Activated CD4-positive, alpha-beta T cell treated with anti-CD3 and anti-CD28 coated beads, Interleukin-2, amount 50 U/mL, for 16 hours (primary cell): ENCODE measurements at regions not wholly inside any gene's neighbourhood (a gene's known extent, or its start where the extent isn't known, plus 50 kb on each side); places are given as distances from the start of the nearest gene placed in this dataset.

Experiments used
- DNase-seq: peaks from one replicate; pipeline ENCODE4 v3.0.0-alpha.2; 2020

DNA sequence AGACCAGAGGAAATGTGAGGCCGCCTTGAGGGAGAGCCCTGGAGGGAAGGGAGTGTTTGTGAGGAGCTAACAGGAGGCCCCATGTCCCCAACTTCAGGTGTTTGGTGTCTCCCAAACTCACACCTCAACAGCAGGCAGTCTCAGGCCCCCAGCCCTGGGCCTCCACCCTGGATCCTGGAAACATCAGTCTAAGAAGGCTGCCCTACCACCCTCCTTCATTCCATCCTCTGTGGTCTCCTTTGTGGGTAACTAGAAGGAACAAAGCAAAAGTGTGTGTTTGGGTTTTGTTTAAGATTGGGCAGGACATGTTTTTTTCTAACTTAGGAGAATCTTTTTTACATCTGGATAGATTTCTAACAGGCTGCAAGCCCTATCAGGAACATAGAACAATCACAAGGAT is 404.3 kb downstream of the BCL11A start:
- no peak for DNase-seq

DNA sequence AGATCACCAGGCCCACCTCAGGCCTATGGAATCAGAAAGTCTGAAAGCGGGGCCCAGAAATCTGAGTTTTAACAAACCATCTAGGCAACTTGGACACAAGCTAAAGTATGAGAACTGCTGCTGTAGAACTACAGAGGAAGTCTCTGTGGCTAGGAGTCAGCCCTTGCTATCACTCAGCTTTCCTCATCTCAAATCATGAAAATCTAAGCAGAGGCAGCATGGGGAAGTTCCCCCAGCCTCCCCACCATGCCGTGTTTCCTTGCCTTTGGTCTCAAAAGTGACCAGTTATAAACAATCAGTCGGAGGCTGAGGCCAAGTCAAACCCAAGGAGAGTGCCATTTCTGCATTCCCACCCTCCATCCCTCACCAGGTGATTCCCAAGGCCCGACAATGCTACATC is 404.7 kb downstream of the BCL11A start:
- DNase-seq, result no peak

DNA sequence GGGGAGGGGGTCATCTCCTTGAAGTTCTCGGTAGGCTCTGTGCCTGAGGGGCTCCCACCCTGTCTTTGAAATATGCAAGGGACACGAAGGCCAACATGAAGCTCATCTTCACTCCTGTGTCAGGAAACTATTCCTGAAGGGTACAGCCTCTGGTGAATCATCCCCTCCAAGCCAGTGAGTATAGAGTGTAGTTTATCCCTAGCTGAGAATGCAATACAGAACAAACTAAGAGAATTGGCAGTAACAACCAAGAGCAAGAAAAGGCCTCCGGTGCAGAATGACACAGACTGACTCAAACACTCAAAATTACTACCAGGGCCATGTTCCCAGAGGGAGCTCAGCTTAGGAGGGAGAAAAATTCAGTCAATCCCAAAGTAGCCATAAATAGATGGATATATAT is 413.3 kb downstream of the BCL11A start:
- DNase-seq, result no peak

DNA sequence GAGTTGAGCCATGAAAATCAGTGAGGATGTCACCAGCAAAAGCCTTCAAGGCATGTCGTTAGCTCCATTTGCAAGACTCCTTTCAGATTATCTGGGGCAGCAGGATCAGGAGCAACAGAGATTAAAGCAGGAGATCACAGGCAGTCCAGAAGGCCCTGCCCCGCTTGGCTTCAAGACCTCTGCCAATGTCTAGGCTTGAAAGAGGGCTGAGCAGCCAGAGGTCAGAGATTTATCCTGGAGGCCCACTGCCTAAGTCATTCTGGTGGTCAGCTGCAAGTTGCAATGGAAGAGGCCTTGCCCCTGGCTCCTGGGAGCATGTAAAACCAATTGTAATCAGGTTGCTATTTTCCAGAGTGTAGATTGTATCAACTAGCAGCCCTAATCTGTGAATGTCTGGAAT is 416.5 kb downstream of the BCL11A start:
- DNase-seq, result no peak

DNA sequence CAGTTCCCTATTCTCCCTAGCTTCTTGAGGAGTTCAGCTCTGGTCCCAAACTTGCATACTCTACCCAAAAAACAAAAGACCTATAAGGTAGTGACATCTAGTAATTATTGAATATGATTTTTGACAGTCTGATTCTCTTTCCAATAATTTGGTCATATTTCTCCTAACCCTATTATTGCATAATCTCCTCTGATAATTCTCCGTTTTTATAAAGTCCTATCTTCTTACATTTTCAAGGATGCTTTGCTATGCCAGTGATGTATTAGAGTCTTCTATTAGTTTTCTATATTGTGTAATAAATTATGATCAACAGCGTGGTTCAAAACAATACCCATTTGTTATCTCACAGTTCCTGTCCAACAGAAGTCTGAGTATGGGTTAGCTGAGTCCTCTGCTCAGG is 426.3 kb downstream of the BCL11A start:
- no peak for DNase-seq

DNA sequence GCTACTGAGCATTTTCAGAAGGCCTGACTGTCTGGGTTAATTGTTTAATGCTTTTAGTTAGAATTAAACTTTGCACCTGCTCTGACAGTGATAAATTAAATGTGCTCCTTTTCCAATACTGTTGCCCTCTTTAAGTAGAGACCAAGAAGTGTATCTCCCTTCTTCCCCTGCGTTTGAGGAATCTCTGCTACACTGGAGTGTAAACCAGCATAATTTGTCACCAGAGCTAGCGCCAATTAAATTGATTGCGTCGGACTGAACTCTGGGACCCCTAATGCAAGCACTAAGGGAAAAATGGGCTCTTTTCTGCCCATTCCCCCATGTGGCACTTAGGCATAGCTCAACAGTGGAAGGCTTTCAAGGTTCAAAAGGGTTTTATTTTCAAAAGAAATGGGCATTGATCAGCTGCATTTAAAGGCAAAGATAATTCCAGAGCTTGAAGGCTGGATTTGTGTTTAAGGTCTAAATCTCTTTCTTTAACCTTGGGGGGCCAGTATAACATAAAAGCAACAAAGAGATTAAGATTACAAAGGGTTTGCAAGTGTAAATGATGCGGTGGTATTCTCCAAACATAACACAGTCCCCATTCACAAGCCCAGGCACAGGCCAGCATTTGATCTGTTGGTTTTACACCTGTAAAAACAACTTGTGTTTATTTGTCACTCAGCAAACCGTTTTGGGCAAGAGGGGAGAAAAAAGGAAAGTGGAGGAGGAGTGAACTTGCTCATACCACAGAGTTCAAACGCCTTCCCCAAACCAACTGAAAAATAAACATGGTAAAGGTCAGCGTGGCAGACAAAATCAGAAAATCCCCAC is 427.6 kb downstream of the BCL11A start:
- no peak for DNase-seq

DNA sequence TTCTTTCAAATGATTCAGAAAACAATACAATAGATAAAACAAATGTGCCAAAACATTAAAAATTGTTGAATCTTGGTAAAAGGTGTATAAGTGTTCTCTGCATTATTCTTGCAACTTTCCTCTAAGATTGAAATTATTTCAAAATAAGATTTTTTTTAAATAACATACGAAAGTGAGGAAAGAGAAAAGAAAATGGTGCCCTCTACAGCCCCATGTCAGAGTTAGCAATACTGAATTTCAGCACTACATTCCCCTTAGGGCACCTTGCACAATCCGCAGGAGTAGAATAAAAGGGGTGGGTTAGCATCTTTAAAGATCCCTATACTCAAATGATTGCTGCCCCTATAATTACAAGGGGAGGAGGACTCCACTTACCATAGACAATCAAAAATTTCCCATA is 433.7 kb downstream of the BCL11A start:
- DNase-seq, result no peak

DNA sequence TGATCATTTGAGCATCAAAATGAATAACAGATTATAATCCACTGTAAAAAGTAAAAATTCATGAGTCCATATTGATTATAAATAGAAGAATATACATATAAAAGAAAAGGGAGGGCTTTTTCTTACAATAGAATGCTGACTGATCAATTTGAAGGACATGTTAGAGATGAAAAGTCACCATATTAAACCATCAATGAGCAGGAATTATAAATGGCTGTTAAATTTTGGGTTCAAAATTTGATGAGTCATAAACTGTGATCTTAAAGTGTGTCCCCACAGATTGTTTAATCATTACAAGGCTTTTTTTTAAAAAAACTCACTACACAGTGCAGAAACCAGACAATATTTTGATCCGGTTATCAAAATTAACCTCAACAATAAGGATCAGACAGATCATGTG is 434.5 kb downstream of the BCL11A start:
- no peak for DNase-seq

DNA sequence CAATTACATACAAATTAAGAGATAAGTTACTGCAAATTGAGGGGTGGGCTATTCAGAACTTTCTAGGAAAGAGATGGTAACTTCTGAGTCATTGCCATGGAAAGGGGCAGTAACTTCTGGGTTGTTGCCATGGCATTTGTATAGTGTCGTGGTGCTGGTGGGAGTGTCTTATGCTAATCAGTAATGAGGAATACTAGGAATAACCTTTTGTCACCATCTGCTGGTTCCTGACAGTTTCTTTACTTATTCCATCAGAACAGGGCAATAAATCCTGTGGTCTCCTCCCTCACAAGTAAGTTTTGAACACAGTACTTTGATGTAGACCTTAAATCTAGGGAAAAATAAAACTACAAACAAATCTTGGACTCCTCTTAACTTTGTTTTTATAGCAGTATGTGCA is 435.4 kb downstream of the BCL11A start:
- no peak for DNase-seq

DNA sequence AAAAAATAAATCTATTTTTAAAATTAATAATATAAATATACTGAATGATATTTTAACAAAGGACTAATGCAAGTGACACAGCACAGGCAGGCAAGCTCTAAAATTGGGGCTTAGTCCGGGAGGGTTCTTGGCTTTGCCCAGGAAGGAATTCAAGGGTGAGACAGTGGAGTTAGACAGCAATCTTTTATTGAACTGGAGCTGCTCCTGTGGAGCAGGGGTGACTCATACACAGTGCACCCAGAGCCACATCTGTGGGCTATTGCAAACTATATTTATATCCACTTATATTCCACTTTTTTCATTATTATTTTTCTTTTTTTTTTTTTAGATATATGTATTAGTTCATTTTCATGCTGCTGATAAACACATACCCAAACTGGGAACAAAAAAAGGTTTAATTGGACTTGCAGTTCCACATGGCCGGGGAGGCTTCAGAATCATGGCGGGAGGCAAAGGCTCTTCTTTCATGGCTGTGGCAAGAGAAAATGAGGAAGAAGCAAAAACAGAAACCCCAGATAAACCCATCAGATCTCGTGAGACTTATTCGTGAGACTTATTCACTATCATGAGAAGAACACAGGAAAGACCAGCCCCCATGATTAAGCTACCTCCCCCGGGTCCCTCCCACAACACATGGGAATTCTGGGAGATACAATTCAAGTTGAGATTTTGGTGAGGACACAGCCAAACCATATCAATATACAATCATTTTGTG is 437.1 kb downstream of the BCL11A start:
- DNase-seq, result no peak

DNA sequence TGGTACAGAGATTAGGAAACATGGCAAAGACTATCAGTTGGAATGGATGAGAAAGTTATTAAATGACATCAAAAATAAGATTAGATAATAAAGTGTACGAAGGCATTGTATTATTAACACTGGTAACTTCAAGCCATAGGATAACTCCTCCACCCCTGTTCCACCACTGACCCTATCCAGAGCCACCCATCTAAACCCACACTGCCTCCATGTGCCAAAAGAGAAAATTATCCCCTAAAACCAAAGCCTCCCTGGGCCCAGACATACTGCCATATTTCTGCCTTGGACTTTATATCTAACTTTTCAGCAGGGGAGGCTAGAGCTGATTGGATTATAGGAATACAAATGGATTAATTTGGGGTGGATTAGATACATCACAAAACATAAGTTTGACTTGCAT is 443.7 kb downstream of the BCL11A start:
- DNase-seq, result no peak

DNA sequence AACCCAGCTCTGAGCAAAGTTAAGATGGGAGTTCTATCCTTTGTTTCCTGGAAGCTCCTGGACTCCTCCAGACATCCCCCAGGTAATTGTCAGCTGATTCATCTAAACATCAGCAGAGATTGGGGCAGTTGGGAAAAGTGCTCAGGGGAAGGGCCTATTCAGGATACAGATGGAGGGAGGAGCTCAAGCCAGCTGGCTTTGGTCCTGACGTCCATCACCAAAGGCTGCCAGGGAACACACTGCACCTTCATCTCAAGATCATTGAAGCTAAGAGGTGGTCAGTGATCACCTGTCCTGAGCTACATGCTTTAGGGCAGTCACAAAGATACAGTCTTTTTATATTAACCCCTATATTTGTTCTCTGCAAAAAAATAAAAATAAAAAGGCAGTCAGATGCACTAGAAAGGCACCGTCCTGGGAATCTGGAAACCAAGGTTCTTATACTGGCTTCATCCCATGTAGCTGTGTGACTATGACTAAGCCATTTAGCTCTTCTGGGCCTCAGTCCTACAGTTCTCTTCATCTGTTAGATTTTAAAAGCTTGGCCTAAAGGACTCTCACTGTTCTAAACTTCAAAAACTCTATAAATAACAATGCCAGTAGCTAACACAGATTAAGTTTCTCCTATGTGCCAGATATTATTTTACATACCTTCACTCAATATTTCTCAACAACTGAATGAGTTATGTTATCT is 446.5 kb downstream of the BCL11A start:
- DNase-seq, result no peak

DNA sequence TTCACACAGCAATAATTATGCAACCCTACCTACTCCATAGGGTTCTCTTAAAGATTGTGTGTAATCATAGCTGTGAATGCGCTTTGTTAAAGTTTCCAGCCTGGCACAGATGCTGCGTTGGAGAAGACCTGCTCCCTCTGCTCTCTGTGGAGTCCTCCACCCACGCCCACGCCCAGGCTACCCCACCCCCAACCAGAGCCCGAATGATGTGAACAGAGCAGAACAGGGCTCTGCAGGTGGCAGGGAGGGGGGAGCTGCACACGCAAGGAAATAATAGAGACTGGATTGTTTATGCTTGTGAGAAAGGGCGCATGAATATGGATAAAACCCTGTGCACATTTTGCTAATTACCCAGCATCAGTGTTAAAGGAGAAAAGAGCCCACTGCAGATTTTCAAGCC is 447.5 kb downstream of the BCL11A start:
- DNase-seq, result no peak

DNA sequence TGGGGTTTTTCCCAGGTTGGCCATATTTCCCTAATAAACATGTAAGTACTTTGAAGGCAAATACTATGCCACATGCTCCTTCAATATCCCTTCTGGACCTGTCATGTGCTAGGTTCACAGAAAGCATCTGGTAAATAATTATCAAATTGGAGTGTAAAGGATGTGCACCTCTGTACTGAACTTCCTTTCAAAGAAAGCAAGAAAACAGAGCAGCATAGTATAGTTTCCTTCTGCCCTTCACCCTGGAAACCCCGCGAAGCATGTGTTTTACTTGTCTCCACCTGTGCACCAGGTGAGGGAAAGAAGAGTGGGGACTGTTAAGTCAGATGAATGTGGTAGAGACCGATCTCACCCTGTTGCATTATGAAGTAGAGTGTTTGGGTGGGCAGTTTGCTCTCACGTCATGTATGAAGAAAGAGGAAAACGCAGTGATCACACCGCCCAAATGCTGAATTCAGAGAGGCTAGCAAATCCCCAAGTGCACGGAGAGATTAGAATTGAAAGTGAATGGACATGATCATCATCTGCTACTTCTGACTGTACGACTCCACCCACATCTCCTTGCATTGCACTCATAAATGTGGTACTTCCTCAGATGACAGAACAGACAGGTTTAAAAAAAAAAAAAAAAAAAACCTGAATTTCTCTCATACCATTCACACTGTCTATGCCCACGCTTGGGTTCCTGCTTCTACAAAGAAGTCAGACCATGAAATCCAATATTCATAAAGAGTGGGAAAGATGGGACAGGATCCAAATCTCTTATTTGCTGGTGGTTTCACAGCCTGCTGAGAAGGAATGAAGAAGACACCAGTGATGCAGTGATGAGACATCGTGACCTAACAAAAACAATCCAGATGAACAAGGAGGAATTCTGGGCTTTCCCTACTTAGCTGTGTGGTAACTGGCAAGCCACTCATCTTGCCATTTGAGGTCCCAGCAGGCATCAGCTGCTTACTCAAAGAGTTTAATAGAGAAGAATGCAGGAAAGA is 448.6 kb downstream of the BCL11A start:
- DNase-seq, result no peak

DNA sequence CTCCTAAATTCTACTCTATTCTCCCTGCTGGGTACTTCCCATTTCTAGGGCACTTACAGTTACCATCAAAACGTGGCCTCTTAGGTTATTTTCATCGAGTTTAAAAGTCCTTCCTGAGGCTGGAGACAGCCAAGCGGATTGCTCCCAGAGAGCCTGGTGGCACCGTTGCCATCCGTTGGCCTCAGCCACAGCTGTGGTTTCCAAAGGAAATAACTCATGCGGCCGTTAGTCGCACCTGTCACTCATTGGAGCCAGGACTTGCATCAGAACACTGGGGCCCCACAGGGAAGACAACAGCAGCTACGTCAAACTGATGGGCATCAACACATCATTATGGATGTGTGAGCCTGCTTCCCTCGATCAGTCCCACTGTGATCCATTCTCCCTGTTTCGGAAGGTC is 453.4 kb downstream of the BCL11A start:
- DNase-seq, result peak; percentile 2

DNA sequence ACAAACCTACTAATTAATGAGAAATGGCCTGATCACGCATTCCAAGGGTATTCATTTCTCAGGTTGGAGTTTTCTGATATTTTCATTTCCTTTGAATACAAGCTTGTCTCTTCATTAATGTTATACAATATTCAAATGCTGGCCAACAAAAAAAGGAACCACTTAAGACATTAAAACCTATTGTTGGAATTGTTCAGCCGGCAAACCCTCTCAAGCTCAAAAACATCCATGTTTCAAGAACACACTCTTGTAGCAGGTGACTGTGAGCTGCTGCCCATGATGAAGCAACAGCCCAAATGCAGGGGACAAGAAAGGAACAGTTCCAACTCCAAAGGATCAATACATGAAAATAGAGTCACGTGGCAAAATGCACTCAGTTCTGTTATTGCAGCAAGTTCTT is 454.5 kb downstream of the BCL11A start:
- DNase-seq, result no peak

DNA sequence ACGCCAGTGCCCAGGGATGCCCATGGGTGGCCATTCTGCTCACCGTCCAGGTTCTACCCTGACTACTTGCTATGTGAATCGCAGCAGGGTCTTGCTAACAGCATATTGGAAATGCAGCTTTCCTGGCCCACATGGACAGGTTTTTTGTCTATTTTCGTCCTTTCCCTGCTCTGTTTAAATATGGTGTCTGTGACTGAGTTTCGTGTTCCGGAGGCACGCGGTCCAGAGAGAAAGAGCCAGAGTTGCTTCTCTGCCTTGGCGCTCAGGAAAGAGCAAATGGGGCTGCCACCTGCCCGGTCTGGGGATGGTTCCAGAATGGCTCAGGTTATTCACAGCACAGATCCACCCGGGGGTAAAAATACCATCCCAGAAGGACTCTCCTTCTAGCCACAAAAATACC is 456.2 kb downstream of the BCL11A start:
- DNase-seq, result no peak

DNA sequence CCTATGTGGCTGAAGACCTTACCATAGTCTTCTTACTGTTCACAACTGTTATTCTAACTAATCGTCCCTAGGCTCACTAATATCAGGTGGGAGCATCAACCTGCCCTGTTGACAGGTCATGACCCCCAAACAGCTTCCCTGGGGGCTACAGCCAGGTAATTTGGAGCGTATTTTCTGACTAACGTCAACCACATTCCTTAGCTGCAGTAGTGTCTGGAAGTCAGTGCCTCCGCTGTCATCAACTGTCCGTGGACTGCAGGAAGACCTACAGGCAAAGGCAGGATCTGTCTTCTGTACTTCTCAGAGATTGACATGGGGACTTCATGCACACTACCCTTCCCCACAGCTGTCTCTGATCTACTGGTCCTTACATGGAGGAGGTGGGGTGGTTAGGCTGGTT is 456.9 kb downstream of the BCL11A start:
- no peak for DNase-seq

DNA sequence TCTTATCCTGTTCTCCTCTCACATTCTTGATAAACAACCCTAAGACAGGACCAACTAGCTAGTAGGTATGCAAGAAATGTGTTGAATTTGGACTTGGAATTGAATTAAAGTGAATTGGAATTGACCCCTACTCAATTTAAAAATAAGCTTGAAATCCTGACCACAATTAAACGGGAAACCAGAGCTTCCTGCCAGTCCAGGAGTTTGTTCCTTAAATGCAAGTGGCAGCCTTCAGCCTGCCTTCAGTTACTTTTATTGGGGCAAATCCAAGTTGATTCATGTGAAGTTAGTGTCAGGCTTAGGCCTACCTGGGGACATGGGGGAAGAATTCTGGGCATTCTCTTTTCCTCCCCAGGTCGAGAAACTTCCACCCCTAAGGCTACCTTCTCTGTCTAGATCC is 457.6 kb downstream of the BCL11A start:
- no peak for DNase-seq

DNA sequence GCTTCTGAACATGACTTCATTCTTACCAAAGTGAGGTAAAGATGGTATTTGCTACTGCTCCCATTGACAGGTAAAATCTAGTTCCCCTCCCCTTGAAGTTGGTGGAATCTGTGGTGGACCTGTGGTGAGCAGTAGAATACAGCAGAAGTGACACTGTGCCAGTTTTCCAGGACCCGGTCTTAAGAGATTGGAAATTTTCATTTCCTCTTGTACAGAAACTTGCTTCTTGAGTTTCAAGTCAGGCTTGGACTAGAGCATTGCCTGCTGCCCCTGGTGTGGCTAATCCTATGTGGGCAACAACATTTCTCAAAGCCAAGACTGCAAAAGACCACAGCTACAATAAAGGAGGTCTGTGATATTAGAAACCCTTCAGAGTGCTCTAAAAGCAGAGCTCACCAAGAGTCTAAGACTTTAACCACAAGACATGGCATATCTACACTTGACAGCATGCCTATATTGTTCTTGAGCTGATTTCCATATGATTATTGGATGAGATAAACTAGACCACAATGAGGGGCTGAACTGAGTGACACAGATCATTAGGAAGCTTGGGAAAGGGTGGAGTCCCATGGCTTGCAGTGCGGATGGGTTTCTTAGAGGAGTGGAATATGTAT is 458.1 kb downstream of the BCL11A start:
- no peak for DNase-seq

DNA sequence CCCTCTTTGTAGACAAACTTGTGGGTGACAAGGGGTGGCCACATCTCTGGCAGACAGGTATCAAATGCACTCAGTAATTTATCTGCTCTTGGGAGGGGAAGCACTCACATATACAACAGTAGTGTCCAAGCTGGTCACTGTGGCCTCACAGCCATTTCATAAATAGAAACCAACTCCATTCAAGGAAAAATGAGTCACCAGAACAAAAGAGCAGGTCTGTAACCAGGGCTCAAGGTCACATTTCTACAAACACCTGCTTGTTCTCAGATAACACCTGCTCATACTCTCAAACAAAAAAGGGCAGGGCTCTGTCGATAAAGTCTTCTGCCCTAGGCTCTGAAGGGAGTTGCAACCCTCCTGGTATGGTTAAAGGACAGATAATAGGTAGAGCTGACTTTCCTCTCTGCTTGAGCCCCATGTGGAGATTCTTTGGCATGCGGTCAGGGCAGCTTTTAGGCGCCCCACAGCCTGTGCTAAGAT is 459.0 kb downstream of the BCL11A start:
- DNase-seq, result no peak

DNA sequence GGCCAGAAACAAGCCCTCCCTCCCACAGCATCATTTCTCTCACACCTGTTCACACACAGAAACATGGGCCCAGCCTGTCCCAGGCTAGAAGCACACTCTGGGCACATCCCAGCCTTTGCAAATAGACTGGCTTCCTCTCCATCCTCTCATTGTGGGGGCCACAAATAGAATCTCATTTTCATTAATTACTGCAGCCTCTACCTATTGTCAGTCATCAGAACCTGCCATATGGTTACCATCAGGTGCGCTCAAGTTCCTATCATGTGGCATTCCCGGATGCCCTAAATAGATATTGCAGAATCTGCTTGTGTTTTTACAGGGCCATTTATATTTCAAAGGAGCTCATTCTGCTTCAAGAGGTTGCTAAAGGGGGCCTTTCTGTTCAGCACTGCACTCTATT is 460.7 kb downstream of the BCL11A start:
- no peak for DNase-seq
